Prostate gland (tissue), 2 donors: ENCODE measurements at regions not wholly inside any gene's neighbourhood (a gene's known extent, or its start where the extent isn't known, plus 50 kb on each side); places are given as distances from the start of the nearest gene placed in this dataset.
A peak's percentile ranks its signal among the peaks of the same experiment; 100 is the strongest.

ENCODE experiments used
- DNase-seq: peaks from one replicate; pipeline ENCODE4 v3.0.0-alpha.2; 2019; ENCODE audit warnings: low spot score
- H3K27ac ChIP-seq, 2 donors: fragments of 200-600 bp; sonication (generic); 2 replicates each; pipeline ENCODE4 v1.5.1; 2017 to 2019
- H3K27me3 ChIP-seq: fragments of 200-600 bp; sonication (generic); replicated peaks from 2 replicates; pipeline ENCODE4 v1.5.1; 2019; ENCODE audit not compliant: insufficient read depth
- H3K36me3 ChIP-seq, 2 donors: fragments of 200-600 bp; sonication (generic); 1 replicate in 1 of 2; 2 replicates in 1 of 2; pipeline versions ENCODE4 v1.5.1 to v1.8.1; 2017 to 2019
- H3K4me1 ChIP-seq: fragments of 200-600 bp; sonication (generic); replicated peaks from 2 replicates; pipeline ENCODE4 v1.5.1; 2019
- H3K4me3 ChIP-seq, 2 donors: fragments of 200-600 bp; sonication (generic); 2 replicates each; pipeline ENCODE4 v1.5.1; 2017 to 2019
- H3K9me3 ChIP-seq: fragments of 200-600 bp; sonication (generic); 2 replicates; pipeline ENCODE4 v1.5.1; 2017
- CTCF ChIP-seq, 4 experiments: fragments of 200-600 bp in 2 of 4; fragments of 450-650 bp in 2 of 4; sonication (generic) in 2 of 4; IDR thresholded peaks; 1 replicate in 3 of 4; 2 replicates in 1 of 4; pipeline ENCODE4 v1.5.1; 2016 to 2019; ENCODE audit warnings: antibody characterized with exemption in 4 of 4, mild to moderate bottlenecking in 2 of 4, moderate library complexity in 2 of 4
- POLR2A ChIP-seq: fragments of 450-650 bp; IDR thresholded peaks from one replicate; pipeline ENCODE4 v1.6.1; 2016; ENCODE audit warnings: antibody characterized with exemption, mild to moderate bottlenecking
- POLR2AphosphoS5 ChIP-seq: sonication (generic); formaldehyde crosslinking; IDR thresholded peaks from one replicate; pipeline ENCODE4 v1.6.1; 2017; ENCODE audit warnings: antibody characterized with exemption
- WGBS: methylation state at CpG from one replicate; pipeline ENCODE4 v1.1.5; 2018; 5-methylcytosine and 5-hydroxymethylcytosine counted together
- intact Hi-C: fragments of 100-400 bp; cut with DNase I; formaldehyde crosslinking; loops from one replicate; pipeline ENCODE4 v1.14.2; 2022

- H3K36me3 ChIP-seq = no peaks in the 10 kb centered on the region
- no peak overlapping the region for H3K27ac ChIP-seq
- DNase-seq = no peak
- no peaks in the 10 kb centered on the region for H3K9me3 ChIP-seq
- 29% methylated on average over 4 of the region's 4 CpGs for WGBS
- intact Hi-C loops = loop anchor here (10.0 kb wide), 1 partner anchor 146 kb away; the partner anchor contains the start of gene SOX4
- no peak overlapping the region for H3K4me3 ChIP-seq
- no peaks in the 10 kb centered on the region for H3K27me3 ChIP-seq
- no peaks in the 10 kb centered on the region for H3K4me1 ChIP-seq
- peak; percentile 52 for TF ChIP-seq POLR2AphosphoS5
- TF ChIP-seq CTCF (IDR thresholded peaks at IDR 0.05) = no peak
Observed at GRCh38 chr6:21740376-21741124, 147.0 kb downstream of the SOX4 start.

GRCh38 chr6:21741221-21742109 lies 147.9 kb downstream of the SOX4 start:
- Histone ChIP-seq H3K4me3 (no peak overlapping the region), H3K9me3 (no peaks in the 10 kb centered on the region), H3K27me3 (no peaks in the 10 kb centered on the region), H3K27ac (no peak overlapping the region), H3K36me3 (no peaks in the 10 kb centered on the region), H3K4me1 (no peaks in the 10 kb centered on the region)
- intact Hi-C loops = loop anchor here (10.0 kb wide), 1 partner anchor 147 kb away; the partner anchor contains the start of gene SOX4
- no peak for DNase-seq
- TF ChIP-seq CTCF (IDR thresholded peaks at IDR 0.05) (no peak), POLR2AphosphoS5 (no peak), POLR2A (no peak)
- WGBS = 28% methylated on average over 6 of the region's 6 CpGs

- intact Hi-C loops = loop anchor here (10.0 kb wide), 1 partner anchor 147 kb away; the partner anchor contains the start of gene SOX4
- H3K4me1 ChIP-seq = no peaks in the 10 kb centered on the region
- TF ChIP-seq CTCF (IDR thresholded peaks at IDR 0.05) (no peak), POLR2A (no peak), POLR2AphosphoS5 (no peak)
- WGBS = 55% methylated on average over 6 of the region's 6 CpGs
- no peaks in the 10 kb centered on the region for H3K27me3 ChIP-seq
- no peak overlapping the region for H3K27ac ChIP-seq
- no peaks in the 10 kb centered on the region for H3K9me3 ChIP-seq
- no peak for DNase-seq
- H3K36me3 ChIP-seq = no peaks in the 10 kb centered on the region
- H3K4me3 ChIP-seq = no peak overlapping the region
Observed at GRCh38 chr6:21742238-21742660, 148.7 kb downstream of the SOX4 start.

GRCh38 chr6:21744331-21744730 lies 150.8 kb downstream of the SOX4 start:
- Histone ChIP-seq H3K27me3 (no peaks in the 10 kb centered on the region), H3K27ac (no peak overlapping the region), H3K4me1 (no peaks in the 10 kb centered on the region), H3K9me3 (no peaks in the 10 kb centered on the region), H3K36me3 (no peaks in the 10 kb centered on the region), H3K4me3 (no peak overlapping the region)
- no peak for TF ChIP-seq POLR2AphosphoS5
- TF ChIP-seq POLR2A = no peak
- no peak for TF ChIP-seq CTCF (IDR thresholded peaks at IDR 0.05)
- 100% methylated on average over 1 of the region's 1 CpG for WGBS
- intact Hi-C loops = loop anchor here (10.0 kb wide), 1 partner anchor 150 kb away; the partner anchor contains the start of gene SOX4
- no peak for DNase-seq
